ENCODE measurements at regions not wholly inside any gene's neighbourhood (a gene's known extent, or its start where the extent isn't known, plus 50 kb on each side); places are given as distances from the start of the nearest gene placed in this dataset.

DNA sequence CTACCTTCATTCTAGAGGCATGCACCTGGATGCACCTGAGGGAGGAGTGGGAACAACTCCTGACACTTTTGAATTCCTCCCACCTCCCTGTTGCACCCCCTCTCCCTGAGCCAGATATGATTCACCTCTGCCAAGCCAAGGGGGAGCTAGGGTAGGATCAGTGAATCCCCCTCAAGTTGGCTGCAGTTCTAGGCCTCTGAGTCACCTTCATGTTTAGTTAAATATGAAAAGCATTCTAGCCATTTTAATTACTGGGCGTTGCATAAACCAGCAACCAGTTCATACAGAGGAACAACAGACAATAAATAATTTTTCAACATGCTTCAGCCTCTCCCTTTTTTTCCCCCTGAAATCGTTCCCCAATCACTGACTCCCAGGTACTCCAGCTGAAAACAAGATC lies 1440.2 kb downstream of the ADGRL3 start:
- TF ChIP-seq CTCF (IDR thresholded peaks at IDR 0.05) (no peak), POLR2A (IDR thresholded peaks at IDR 0.05) (no peak), POLR2AphosphoS5 (IDR thresholded peaks at IDR 0.05) (no peak)

Measured in prostate gland (tissue), 2 donors.